ENCODE measurements at regions not wholly inside any gene's neighbourhood (a gene's known extent, or its start where the extent isn't known, plus 50 kb on each side); places are given as distances from the start of the nearest gene placed in this dataset.

GRCh38 chr22:49482811-49483210 lies 344.9 kb downstream of the BRD1 start:
- Histone ChIP-seq H3K4me3 (ENCODE audit: low read length) (no peak overlapping the region), H3K9me3 (ENCODE audit: low read length) (no peaks in the 10 kb centered on the region), H3K27ac (ENCODE audit: low read depth, low read length) (no peak overlapping the region), H3K4me1 (ENCODE audit: insufficient read depth, low read length) (no peaks in the 10 kb centered on the region), H3K27me3 (ENCODE audit: insufficient read depth, low read length, poor library complexity, severe bottlenecking) (no peaks in the 10 kb centered on the region), H3K36me3 (ENCODE audit: insufficient read depth, low read length) (no peaks in the 10 kb centered on the region)
- Mint-ChIP-seq H3K36me3 (peaks cover 0 to 13% (median 0%) of the 10 kb centered on the region in 3 donors), H3K9me3 (peaks cover 0 to 8% (median 1%) of the 10 kb centered on the region in 5 donors), H3K27ac (no peak overlapping the region), H3K27me3 (peaks cover 13 to 28% of the 10 kb centered on the region in 2 donors), H3K4me3 (no peak overlapping the region), H3K4me1 (no peaks in the 10 kb centered on the region)
- POLR2A ChIA-PET, result no interaction called here
- DNase-seq, result no peak
- CTCF ChIA-PET, result no interaction called here

DNA sequence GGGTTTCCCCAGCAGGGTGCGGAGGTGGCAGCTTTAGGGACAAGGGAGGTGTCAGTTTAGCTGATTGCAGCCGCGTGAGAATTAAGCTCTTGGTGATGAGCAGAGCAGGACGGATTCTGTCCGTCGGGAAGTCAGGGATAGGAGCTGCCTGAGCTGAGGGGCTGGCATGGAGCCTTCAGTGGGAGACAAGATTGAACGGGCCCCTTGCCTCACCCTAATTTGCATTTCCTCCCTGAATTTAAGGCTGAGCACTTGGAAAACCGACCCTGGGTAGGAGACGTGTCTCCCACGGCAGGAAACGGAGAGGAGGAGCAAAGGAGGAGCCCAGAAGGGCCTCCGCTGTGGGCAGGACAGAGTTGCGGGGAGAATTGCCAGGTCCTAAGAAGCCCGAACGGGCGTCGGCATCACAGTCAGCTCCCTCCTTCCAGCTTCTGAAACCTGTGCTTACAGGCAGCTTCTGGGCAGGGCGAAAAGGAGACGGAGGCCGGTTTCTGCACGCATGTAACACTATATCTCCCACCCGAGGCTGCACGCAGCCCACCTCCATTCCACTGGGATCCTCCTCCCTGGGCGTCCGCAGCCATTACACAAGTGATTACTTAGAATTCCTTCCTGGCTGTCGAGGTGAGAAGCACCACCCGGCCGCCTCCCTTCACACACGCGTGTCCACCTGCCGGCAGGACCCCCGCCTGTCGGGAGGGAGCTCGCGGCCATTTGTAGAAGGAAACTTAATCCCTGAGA lies 345.8 kb downstream of the BRD1 start:
- no peak overlapping the region for H3K27ac Mint-ChIP-seq
- CTCF ChIA-PET, result no interaction called here

GRCh38 chr22:49480896-49481658 lies 346.6 kb downstream of the BRD1 start:
- Histone ChIP-seq H3K36me3 (ENCODE audit: insufficient read depth, low read length) (no peaks in the 10 kb centered on the region), H3K4me1 (ENCODE audit: insufficient read depth, low read length) (no peaks in the 10 kb centered on the region), H3K9me3 (ENCODE audit: low read length) (no peaks in the 10 kb centered on the region), H3K27me3 (ENCODE audit: insufficient read depth, low read length, poor library complexity, severe bottlenecking) (no peaks in the 10 kb centered on the region), H3K27ac (ENCODE audit: low read depth, low read length) (no peak overlapping the region), H3K4me3 (ENCODE audit: low read length) (no peak overlapping the region)
- H3K36me3 Mint-ChIP-seq, result peaks cover 0 to 25% (median 8%) of the 10 kb centered on the region in 3 donors
- CTCF ChIA-PET, result no interaction called here
- no peak for DNase-seq
- no peaks in the 10 kb centered on the region for H3K4me1 Mint-ChIP-seq
- H3K4me3 Mint-ChIP-seq, result peak overlapping the region in 1 of 7 donors; percentile 72
- H3K27me3 Mint-ChIP-seq, result peaks cover 13 to 26% of the 10 kb centered on the region in 2 donors
- POLR2A ChIA-PET, result no interaction called here
- H3K27ac Mint-ChIP-seq, result no peak overlapping the region
- peaks cover 0 to 15% (median 2%) of the 10 kb centered on the region in 5 donors for H3K9me3 Mint-ChIP-seq

More for the DNA sequence above, 345.8 kb downstream of the BRD1 start:
- no peak overlapping the region for H3K27ac ChIP-seq (ENCODE audit: low read depth, low read length)
- no peak overlapping the region for H3K4me3 Mint-ChIP-seq
- H3K4me1 Mint-ChIP-seq, result no peaks in the 10 kb centered on the region
- no peaks in the 10 kb centered on the region for H3K4me1 ChIP-seq (ENCODE audit: insufficient read depth, low read length)
- no peaks in the 10 kb centered on the region for H3K27me3 ChIP-seq (ENCODE audit: insufficient read depth, low read length, poor library complexity, severe bottlenecking)
- peaks cover 0 to 11% (median 1%) of the 10 kb centered on the region in 5 donors for H3K9me3 Mint-ChIP-seq
- peaks cover 0 to 17% (median 4%) of the 10 kb centered on the region in 3 donors for H3K36me3 Mint-ChIP-seq
- no peaks in the 10 kb centered on the region for H3K9me3 ChIP-seq (ENCODE audit: low read length)
- peaks cover 13 to 26% of the 10 kb centered on the region in 2 donors for H3K27me3 Mint-ChIP-seq
- no peaks in the 10 kb centered on the region for H3K36me3 ChIP-seq (ENCODE audit: insufficient read depth, low read length)
- no peak overlapping the region for H3K4me3 ChIP-seq (ENCODE audit: low read length)
- POLR2A ChIA-PET, result no interaction called here
- no peak for DNase-seq

DNA sequence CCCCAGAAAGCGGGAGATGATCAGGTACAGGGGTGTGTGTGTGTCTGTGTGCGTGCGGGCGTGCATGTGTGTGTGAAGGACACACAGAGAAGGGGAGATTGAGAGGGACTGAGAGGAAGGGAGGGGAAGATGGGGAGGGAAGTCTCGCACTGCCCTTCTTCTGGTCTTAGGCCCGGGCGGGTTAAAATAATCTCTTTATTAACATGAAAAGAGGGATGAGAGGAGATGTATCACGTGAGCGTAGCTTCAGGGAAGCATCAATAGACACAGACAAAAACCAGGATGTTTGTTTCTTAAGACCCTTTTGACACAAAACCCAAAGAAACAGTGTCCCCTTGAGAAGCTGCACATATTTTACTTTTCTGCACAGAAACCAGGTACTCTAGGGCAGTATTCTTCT lies 347.3 kb downstream of the BRD1 start:
- Mint-ChIP-seq H3K36me3 (peaks cover 0 to 31% (median 8%) of the 10 kb centered on the region in 3 donors), H3K4me1 (no peaks in the 10 kb centered on the region), H3K9me3 (peaks cover 0 to 16% (median 2%) of the 10 kb centered on the region in 5 donors), H3K4me3 (no peak overlapping the region), H3K27ac (peak overlapping the region in 2 of 8 donors; percentile 56 to 81), H3K27me3 (peaks cover 13 to 26% of the 10 kb centered on the region in 2 donors)
- no peaks in the 10 kb centered on the region for H3K9me3 ChIP-seq (ENCODE audit: low read length)
- H3K27me3 ChIP-seq (ENCODE audit: insufficient read depth, low read length, poor library complexity, severe bottlenecking), result no peaks in the 10 kb centered on the region
- no peak overlapping the region for H3K4me3 ChIP-seq (ENCODE audit: low read length)
- no peaks in the 10 kb centered on the region for H3K4me1 ChIP-seq (ENCODE audit: insufficient read depth, low read length)
- H3K36me3 ChIP-seq (ENCODE audit: insufficient read depth, low read length), result no peaks in the 10 kb centered on the region
- ChIA-PET CTCF (no interaction called here), POLR2A (no interaction called here)
- no peak overlapping the region for H3K27ac ChIP-seq (ENCODE audit: low read depth, low read length)
- no peak for DNase-seq

GRCh38 chr22:49479566-49479965 lies 348.1 kb downstream of the BRD1 start:
- Mint-ChIP-seq H3K27me3 (peaks cover 14 to 24% of the 10 kb centered on the region in 2 donors), H3K4me3 (no peak overlapping the region), H3K4me1 (no peaks in the 10 kb centered on the region), H3K36me3 (peaks cover 0 to 39% (median 8%) of the 10 kb centered on the region in 3 donors), H3K27ac (no peak overlapping the region), H3K9me3 (peaks cover 0 to 19% (median 2%) of the 10 kb centered on the region in 5 donors)
- Histone ChIP-seq H3K27me3 (ENCODE audit: insufficient read depth, low read length, poor library complexity, severe bottlenecking) (no peaks in the 10 kb centered on the region), H3K4me1 (ENCODE audit: insufficient read depth, low read length) (no peaks in the 10 kb centered on the region), H3K27ac (ENCODE audit: low read depth, low read length) (no peak overlapping the region), H3K9me3 (ENCODE audit: low read length) (no peaks in the 10 kb centered on the region), H3K36me3 (ENCODE audit: insufficient read depth, low read length) (no peaks in the 10 kb centered on the region), H3K4me3 (ENCODE audit: low read length) (no peak overlapping the region)
- DNase-seq, result no peak
- POLR2A ChIA-PET, result no interaction called here
- CTCF ChIA-PET, result no interaction called here

- H3K36me3 ChIP-seq (ENCODE audit: insufficient read depth, low read length), result no peaks in the 10 kb centered on the region
- peak overlapping the region in 2 of 8 donors; percentile 43 to 45 for H3K27ac Mint-ChIP-seq
- DNase-seq, result no peak
- no peak overlapping the region for H3K4me3 ChIP-seq (ENCODE audit: low read length)
- no peaks in the 10 kb centered on the region for H3K4me1 ChIP-seq (ENCODE audit: insufficient read depth, low read length)
- H3K4me1 Mint-ChIP-seq, result no peaks in the 10 kb centered on the region
- peaks cover 0 to 46% (median 10%) of the 10 kb centered on the region in 3 donors for H3K36me3 Mint-ChIP-seq
- CTCF ChIA-PET, result no interaction called here
- H3K27me3 Mint-ChIP-seq, result peaks cover 13 to 16% of the 10 kb centered on the region in 2 donors
- no peaks in the 10 kb centered on the region for H3K9me3 ChIP-seq (ENCODE audit: low read length)
- no peak overlapping the region for H3K27ac ChIP-seq (ENCODE audit: low read depth, low read length)
- H3K4me3 Mint-ChIP-seq, result no peak overlapping the region
- peaks cover 0 to 22% (median 2%) of the 10 kb centered on the region in 5 donors for H3K9me3 Mint-ChIP-seq
- POLR2A ChIA-PET, result no interaction called here
- H3K27me3 ChIP-seq (ENCODE audit: insufficient read depth, low read length, poor library complexity, severe bottlenecking), result no peaks in the 10 kb centered on the region
These were observed 350.8 kb downstream of the BRD1 start for GRCh38 chr22:49476800-49477400.

GRCh38 chr22:49476176-49476575 lies 351.5 kb downstream of the BRD1 start:
- Mint-ChIP-seq H3K36me3 (peaks cover 0 to 47% (median 10%) of the 10 kb centered on the region in 3 donors), H3K27ac (no peak overlapping the region), H3K27me3 (peaks cover 8 to 11% of the 10 kb centered on the region in 2 donors), H3K9me3 (peaks cover 0 to 22% (median 2%) of the 10 kb centered on the region in 5 donors), H3K4me3 (peak overlapping the region in 1 of 7 donors; percentile 40), H3K4me1 (no peaks in the 10 kb centered on the region)
- no peak for DNase-seq
- CTCF ChIA-PET, result no interaction called here
- Histone ChIP-seq H3K4me3 (ENCODE audit: low read length) (no peak overlapping the region), H3K9me3 (ENCODE audit: low read length) (no peaks in the 10 kb centered on the region), H3K27me3 (ENCODE audit: insufficient read depth, low read length, poor library complexity, severe bottlenecking) (no peaks in the 10 kb centered on the region), H3K4me1 (ENCODE audit: insufficient read depth, low read length) (no peaks in the 10 kb centered on the region), H3K36me3 (ENCODE audit: insufficient read depth, low read length) (no peaks in the 10 kb centered on the region), H3K27ac (ENCODE audit: low read depth, low read length) (no peak overlapping the region)
- POLR2A ChIA-PET, result no interaction called here

DNA sequence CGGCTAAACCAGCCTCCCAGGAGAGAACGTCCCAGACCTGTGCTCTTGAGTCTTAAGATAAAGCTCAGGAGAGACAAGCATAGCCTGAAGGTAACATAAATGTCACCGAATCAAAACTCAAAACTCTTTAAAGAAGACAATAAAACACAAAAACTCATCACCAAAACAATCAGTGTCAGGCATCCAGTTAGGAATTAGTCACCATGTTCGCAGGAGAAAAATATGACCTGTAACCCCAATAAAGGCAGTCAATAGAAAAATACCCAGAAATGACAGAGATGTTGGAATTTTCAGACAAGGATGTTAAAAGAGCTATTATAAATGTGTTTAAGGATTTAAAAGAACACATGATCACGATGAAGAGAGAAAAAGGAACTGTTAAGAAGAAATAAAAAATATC lies 352.4 kb downstream of the BRD1 start:
- Mint-ChIP-seq H3K27me3 (peaks cover 0 to 11% of the 10 kb centered on the region in 2 donors), H3K27ac (no peak overlapping the region), H3K4me3 (no peak overlapping the region), H3K9me3 (peaks cover 0 to 21% (median 2%) of the 10 kb centered on the region in 5 donors), H3K36me3 (peaks cover 0 to 51% (median 10%) of the 10 kb centered on the region in 3 donors), H3K4me1 (no peaks in the 10 kb centered on the region)
- ChIA-PET CTCF (no interaction called here), POLR2A (no interaction called here)
- no peaks in the 10 kb centered on the region for H3K4me1 ChIP-seq (ENCODE audit: insufficient read depth, low read length)
- no peak overlapping the region for H3K4me3 ChIP-seq (ENCODE audit: low read length)
- DNase-seq, result no peak
- H3K9me3 ChIP-seq (ENCODE audit: low read length), result no peaks in the 10 kb centered on the region
- H3K36me3 ChIP-seq (ENCODE audit: insufficient read depth, low read length), result no peaks in the 10 kb centered on the region
- no peaks in the 10 kb centered on the region for H3K27me3 ChIP-seq (ENCODE audit: insufficient read depth, low read length, poor library complexity, severe bottlenecking)
- no peak overlapping the region for H3K27ac ChIP-seq (ENCODE audit: low read depth, low read length)

All from CD8-positive, alpha-beta memory T cell (primary cell).